Skin of body (tissue), 1 donor: ENCODE measurements at regions not wholly inside any gene's neighbourhood (a gene's known extent, or its start where the extent isn't known, plus 50 kb on each side); places are given as distances from the start of the nearest gene placed in this dataset.
A peak's percentile ranks its signal among the peaks of the same experiment; 100 is the strongest.
"Not testable (repeated sequence)": the region's sequence is repeated elsewhere in the genome, so short reads cannot be mapped to it uniquely, and the experiment has no call there.

ENCODE experiments used
- DNase-seq: peaks from one replicate; lab custom pipeline; 2025; lab: John Stamatoyannopoulos, UW

- no peak for DNase-seq
These were observed 597.1 kb downstream of the CCSER2 start for GRCh38 chr10:84925495-84925894.

- no peak for DNase-seq
These were observed 605.0 kb downstream of the CCSER2 start for GRCh38 chr10:84933402-84933801.

- DNase-seq: no peak
These were observed 607.4 kb downstream of the CCSER2 start for GRCh38 chr10:84935772-84936171.

- DNase-seq: no peak
These were observed 609.9 kb downstream of the CCSER2 start for GRCh38 chr10:84938117-84938905.

GRCh38 chr10:84943541-84943940, 615.2 kb downstream of the CCSER2 start:
- no peak for DNase-seq

GRCh38 chr10:84944187-84944586, 615.8 kb downstream of the CCSER2 start:
- no peak for DNase-seq

- DNase-seq: no peak
These were observed 617.4 kb downstream of the CCSER2 start for GRCh38 chr10:84945791-84946190.

- no peak for DNase-seq
These were observed 618.5 kb downstream of the CCSER2 start for GRCh38 chr10:84946904-84947303.

- DNase-seq: no peak
These were observed 620.3 kb downstream of the CCSER2 start for GRCh38 chr10:84948644-84949043.

- no peak for DNase-seq
These were observed 623.2 kb downstream of the CCSER2 start for GRCh38 chr10:84951616-84952015.

- no peak for DNase-seq
These were observed 629.0 kb downstream of the CCSER2 start for GRCh38 chr10:84957427-84957826.

GRCh38 chr10:84965468-84965867, 637.1 kb downstream of the CCSER2 start:
- DNase-seq: peak; percentile 63

GRCh38 chr10:84966708-84967441, 638.5 kb downstream of the CCSER2 start:
- DNase-seq: no peak

- not testable (repeated sequence) for DNase-seq
These were observed 640.9 kb downstream of the CCSER2 start for GRCh38 chr10:84969297-84969696.

- no peak for DNase-seq
These were observed 658.6 kb downstream of the CCSER2 start for GRCh38 chr10:84987039-84987438.

GRCh38 chr10:84988011-84988410, 659.6 kb downstream of the CCSER2 start:
- no peak for DNase-seq

GRCh38 chr10:84990713-84991112, 662.3 kb downstream of the CCSER2 start:
- no peak for DNase-seq

- DNase-seq: no peak
These were observed 662.9 kb downstream of the CCSER2 start for GRCh38 chr10:84991301-84991700.

- no peak for DNase-seq
These were observed 665.1 kb downstream of the CCSER2 start for GRCh38 chr10:84993251-84994035.

- DNase-seq: no peak
These were observed 666.3 kb downstream of the CCSER2 start for GRCh38 chr10:84994722-84995121.

GRCh38 chr10:84996580-84996979, 668.2 kb downstream of the CCSER2 start:
- DNase-seq: no peak

GRCh38 chr10:84997870-84998269, 669.5 kb downstream of the CCSER2 start:
- no peak for DNase-seq
